Epithelial cell of proximal tubule (primary cell): ENCODE measurements at regions not wholly inside any gene's neighbourhood (a gene's known extent, or its start where the extent isn't known, plus 50 kb on each side); places are given as distances from the start of the nearest gene placed in this dataset.

Experiments
- DNase-seq: peaks from one replicate; pipeline ENCODE4 v3.0.0-alpha.2; 2011; ENCODE audit warnings: low read depth
- H3K4me3 ChIP-seq: 2 replicates; pipeline ENCODE4 v1.5.1; 2011; ENCODE audit warnings: low read depth, mild to moderate bottlenecking, low read length
- TF ChIP-seq, protein P1 (sequence below): conservative IDR thresholded peaks from 2 replicates; pipeline ENCODE4 v1.5.1; 2012; ENCODE audit warnings: low read depth, mild to moderate bottlenecking, low read length

DNA sequence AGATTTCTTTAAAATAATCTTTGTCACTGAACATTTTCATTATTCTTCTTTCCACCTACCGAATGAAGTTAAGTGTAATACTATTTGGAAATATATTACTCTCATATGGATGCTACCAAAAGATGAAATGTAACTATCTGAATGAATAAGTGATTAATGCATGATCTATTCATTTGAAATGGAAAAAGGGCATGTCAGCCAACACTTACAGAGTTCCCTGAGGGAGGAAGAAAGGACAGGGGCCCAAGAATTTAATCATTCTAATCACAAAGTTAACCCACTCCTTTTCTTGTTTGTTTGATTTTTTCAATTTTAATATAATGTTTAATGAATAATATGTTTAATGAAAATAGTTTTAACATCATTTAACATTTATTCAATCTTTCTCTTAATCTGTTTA, 129.4 kb downstream of the ZC3H11B start:
- no peak for DNase-seq
- H3K4me3 ChIP-seq = no peak overlapping the region
- TF ChIP-seq, protein P1, sequence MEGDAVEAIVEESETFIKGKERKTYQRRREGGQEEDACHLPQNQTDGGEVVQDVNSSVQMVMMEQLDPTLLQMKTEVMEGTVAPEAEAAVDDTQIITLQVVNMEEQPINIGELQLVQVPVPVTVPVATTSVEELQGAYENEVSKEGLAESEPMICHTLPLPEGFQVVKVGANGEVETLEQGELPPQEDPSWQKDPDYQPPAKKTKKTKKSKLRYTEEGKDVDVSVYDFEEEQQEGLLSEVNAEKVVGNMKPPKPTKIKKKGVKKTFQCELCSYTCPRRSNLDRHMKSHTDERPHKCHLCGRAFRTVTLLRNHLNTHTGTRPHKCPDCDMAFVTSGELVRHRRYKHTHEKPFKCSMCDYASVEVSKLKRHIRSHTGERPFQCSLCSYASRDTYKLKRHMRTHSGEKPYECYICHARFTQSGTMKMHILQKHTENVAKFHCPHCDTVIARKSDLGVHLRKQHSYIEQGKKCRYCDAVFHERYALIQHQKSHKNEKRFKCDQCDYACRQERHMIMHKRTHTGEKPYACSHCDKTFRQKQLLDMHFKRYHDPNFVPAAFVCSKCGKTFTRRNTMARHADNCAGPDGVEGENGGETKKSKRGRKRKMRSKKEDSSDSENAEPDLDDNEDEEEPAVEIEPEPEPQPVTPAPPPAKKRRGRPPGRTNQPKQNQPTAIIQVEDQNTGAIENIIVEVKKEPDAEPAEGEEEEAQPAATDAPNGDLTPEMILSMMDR = no peak

DNA sequence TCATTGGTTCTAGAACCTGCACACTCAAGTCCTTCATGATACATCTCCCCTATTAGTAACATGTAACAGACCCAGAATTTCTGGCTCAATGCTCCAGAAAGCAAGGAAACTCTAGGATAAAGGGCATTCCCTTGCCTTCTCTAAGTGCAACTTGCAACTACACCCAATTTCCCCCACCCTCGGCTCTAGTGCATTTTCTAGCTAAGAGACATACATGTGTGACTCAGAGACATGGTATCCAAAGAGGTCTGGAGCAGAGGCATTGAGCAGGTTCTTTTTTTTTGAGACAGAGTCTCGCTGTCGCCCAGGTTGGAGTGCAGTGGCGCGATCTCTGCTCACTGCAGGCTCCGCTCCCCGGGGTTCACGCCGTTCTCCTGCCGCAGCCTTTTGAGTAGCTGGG, 132.9 kb downstream of the ZC3H11B start:
- no peak for DNase-seq
- H3K4me3 ChIP-seq = no peak overlapping the region
- TF ChIP-seq, protein P1 = no peak

DNA sequence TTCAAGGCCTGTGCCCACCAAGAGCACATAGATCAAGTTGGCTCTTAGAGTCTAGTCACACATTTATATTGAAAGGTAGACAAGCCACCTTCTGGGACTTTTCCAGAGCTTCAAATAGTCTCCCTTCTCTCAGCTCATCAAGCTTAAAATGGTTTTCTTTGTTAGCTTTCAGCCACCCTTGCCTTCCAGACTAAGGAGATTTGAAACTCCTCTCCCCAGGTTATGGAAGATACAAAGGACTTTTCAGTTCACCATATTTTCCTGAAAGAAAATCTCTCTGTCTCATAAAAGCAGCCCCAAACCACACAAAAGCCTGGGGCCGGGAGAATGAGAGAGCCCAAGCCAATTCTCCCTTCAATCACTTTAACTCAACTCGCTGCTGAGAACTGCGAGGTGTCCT, 134.1 kb downstream of the ZC3H11B start:
- TF ChIP-seq, protein P1 = no peak
- no peak overlapping the region for H3K4me3 ChIP-seq
- no peak for DNase-seq

DNA sequence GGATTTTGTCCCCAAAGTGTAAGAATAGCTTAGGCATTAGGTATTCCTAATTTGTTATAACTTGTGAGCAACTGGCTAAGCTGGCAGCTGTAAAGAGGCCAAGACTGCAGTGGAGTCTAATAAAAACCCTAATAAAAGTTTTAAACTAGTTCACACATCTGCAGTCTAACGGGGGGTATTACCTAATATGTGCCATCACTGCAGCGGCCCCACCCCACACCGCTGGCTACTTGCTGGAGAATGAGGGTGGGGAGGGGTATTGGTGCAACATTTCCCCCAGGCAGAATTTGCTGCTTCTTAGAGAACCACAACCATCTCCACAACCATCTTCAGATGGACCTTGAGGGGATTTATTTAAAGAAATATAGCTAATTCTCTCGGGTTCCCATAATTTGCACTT, 135.0 kb downstream of the ZC3H11B start:
- H3K4me3 ChIP-seq = no peak overlapping the region
- DNase-seq = no peak
- TF ChIP-seq, protein P1 = no peak

DNA sequence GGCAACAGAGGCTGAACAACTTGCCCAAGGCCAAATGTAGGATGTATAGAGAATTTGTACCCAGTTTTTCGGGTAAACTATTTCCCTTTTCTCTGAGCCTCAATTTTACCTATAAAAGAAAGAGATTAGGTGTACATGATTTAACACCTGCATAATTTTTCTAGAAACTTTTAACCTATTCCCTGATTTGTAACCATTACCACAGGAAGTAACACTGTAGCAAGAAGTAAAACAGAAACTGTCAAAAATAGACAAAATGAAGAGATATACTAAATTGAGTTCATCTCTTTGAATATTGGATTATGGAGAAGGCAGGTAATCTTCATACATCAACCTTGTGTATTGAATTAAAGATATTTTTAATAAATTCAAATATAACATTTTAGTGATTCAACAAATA, 136.2 kb downstream of the ZC3H11B start:
- TF ChIP-seq, protein P1 = no peak
- no peak for DNase-seq
- no peak overlapping the region for H3K4me3 ChIP-seq

DNA sequence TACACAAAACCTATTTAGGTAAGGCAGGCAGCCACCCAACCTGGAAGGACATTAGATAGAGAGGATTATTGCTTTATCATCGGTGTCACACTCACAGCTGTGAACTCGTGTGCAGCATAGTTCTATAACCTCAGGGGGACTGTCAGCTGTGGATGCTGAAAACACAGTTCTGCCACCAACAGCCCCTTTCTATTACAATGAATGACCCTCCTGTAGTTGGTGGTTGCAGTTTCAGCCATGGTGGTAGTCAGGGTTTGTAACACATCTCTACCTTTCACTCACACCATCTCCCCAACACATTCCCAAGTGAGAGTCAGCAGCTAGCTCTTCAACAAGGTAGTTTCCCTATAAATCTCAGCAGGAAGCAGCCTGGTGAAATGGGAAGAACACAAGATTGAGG, 136.8 kb downstream of the ZC3H11B start:
- H3K4me3 ChIP-seq = no peak overlapping the region
- DNase-seq = no peak
- TF ChIP-seq, protein P1 = no peak

DNA sequence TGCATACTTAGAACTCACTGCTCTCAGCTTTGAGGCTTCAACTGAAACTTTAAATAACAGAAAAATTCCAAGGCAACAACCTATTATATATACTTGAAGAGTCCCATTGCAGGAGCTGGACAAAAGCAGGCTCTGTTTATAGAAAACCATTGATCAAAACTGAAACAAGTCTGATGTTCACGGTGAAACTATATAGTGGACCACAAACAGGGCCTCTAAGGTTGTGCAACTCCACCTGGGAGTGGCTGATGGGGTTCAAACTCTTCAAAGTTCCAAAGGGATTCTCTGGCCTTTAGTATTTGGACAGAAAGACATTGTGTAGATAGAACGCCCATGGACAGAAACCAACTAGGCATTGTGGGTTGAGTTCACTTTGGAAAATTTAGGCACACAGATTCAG, 140.3 kb downstream of the ZC3H11B start:
- TF ChIP-seq, protein P1 = no peak
- DNase-seq = no peak
- H3K4me3 ChIP-seq = no peak overlapping the region
